ENCODE measurements at regions not wholly inside any gene's neighbourhood (a gene's known extent, or its start where the extent isn't known, plus 50 kb on each side); places are given as distances from the start of the nearest gene placed in this dataset.
"Not testable (repeated sequence)": the region's sequence is repeated elsewhere in the genome, so short reads cannot be mapped to it uniquely, and the experiment has no call there.

- H3K4me1 ChIP-seq, result no peaks in the 10 kb centered on the region
- DNase-seq, result no peak
- H3K27me3 ChIP-seq, result no peaks in the 10 kb centered on the region
- intact Hi-C loops (cut with DNase I; ENCODE audit: low total_unique reads), result no loop called here
- H3K27ac ChIP-seq, result no peak overlapping the region
- no peaks in the 10 kb centered on the region for H3K9me3 ChIP-seq
- H3K36me3 ChIP-seq, result no peaks in the 10 kb centered on the region
- H3K4me3 ChIP-seq, result no peak overlapping the region
- TF ChIP-seq POLR2A (IDR thresholded peaks at IDR 0.05), result no peak
- no peak for TF ChIP-seq CTCF (IDR thresholded peaks at IDR 0.05)
Observed at GRCh38 chr2:146978577-146979555, 866.0 kb upstream of the ACVR2A start.

DNA sequence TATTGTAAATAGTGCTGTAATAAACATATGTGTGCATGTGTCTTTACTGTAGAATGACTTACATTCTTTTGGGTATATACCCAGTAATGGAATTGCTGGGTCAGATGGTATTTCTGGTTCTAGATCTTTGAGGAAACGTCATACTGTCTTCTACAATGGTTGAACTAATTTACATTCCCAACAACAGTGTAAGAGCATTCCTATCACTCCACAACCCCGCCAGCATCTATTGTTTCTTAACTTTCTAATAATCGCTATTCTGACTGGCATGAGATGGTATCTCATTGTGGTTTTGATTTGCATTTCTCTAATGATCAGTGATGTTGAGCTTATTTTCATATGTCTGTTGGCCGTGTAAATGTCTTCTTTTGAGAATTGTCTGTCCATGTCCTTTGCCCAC, 873.8 kb upstream of the ACVR2A start:
- H3K4me3 ChIP-seq; H3K27ac ChIP-seq; H3K4me1 ChIP-seq; H3K9me3 ChIP-seq; intact Hi-C loops (cut with DNase I; ENCODE audit: low total_unique reads); H3K36me3 ChIP-seq; H3K27me3 ChIP-seq; DNase-seq: not testable (repeated sequence)

DNA sequence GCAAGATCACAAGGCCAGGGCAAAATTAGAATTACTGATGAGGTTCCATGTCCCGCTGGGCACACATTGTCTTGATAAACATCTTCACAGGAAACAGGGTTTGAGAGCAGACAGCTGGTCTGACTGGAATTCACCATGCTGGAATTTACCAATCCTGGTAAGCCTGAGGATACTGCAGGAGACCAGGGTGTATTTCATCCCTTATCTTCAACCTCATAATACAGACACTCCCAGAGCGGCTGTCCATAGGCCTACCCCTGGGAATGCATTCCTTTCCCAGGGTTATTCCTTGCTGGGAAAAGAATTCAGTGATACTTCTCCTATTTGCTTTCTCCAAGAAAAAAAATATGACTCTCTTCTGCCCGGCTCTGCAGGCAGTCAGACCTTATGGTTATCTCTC, 875.1 kb upstream of the ACVR2A start:
- H3K9me3 ChIP-seq; intact Hi-C loops (cut with DNase I; ENCODE audit: low total_unique reads): not testable (repeated sequence)

DNA sequence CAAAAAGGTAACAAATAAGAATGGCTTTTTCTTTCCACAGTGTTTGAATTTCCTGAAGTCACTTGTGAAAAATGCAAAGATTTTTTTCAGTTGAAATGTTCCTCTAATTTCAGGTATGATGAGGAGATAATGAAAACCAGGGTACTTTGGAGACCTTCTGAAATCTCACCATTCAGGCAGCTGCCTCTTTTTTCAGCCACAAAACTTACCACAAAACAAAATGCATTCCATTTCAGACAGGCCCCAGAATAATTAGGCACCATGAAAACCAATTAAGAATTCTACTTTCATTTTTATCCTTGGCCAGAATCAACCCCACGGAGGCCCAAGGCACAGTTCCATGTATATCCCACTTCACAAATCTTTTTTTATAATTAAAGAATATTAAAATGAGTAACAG, 880.3 kb upstream of the ACVR2A start:
- Histone ChIP-seq H3K4me3 (no peak overlapping the region), H3K4me1 (no peaks in the 10 kb centered on the region), H3K36me3 (no peaks in the 10 kb centered on the region), H3K27me3 (no peaks in the 10 kb centered on the region), H3K27ac (no peak overlapping the region), H3K9me3 (no peaks in the 10 kb centered on the region)
- intact Hi-C loops (cut with DNase I; ENCODE audit: low total_unique reads), result no loop called here
- TF ChIP-seq POLR2A (IDR thresholded peaks at IDR 0.05), result no peak
- no peak for TF ChIP-seq CTCF (IDR thresholded peaks at IDR 0.05)
- DNase-seq, result no peak

More for the DNA sequence above, 875.1 kb upstream of the ACVR2A start:
- not testable (repeated sequence) for H3K27me3 ChIP-seq, H3K4me1 ChIP-seq, H3K27ac ChIP-seq, DNase-seq, H3K4me3 ChIP-seq, H3K36me3 ChIP-seq

DNA sequence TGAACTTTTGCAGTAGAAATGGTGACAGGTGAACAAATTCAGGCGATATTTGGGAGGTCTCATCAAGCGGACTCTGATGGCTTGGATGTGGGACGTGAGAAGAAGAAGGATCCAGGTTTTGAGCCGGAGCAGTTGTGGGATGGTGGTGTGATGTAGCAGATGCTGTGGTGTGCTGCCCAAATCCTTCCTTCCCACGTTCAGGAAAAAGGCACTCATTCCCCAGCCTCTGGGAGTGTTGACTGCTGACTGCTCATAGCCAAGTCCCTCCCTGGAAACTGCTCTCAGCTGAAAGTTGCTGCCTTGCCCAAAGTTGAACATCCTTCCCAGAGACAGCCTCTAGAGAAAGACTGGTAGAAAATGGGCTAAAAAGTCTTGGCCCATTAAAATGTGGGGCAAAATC, 890.3 kb upstream of the ACVR2A start:
- DNase-seq, result no peak
- no peak overlapping the region for H3K4me3 ChIP-seq
- no peak overlapping the region for H3K27ac ChIP-seq
- H3K27me3 ChIP-seq, result no peaks in the 10 kb centered on the region
- H3K36me3 ChIP-seq, result no peaks in the 10 kb centered on the region
- H3K9me3 ChIP-seq, result no peaks in the 10 kb centered on the region
- intact Hi-C loops (cut with DNase I; ENCODE audit: low total_unique reads), result no loop called here
- TF ChIP-seq POLR2A (IDR thresholded peaks at IDR 0.05) (no peak), CTCF (IDR thresholded peaks at IDR 0.05) (no peak)
- H3K4me1 ChIP-seq, result no peaks in the 10 kb centered on the region

GRCh38 chr2:146952696-146953095, 892.1 kb upstream of the ACVR2A start:
- no peak for DNase-seq
- Histone ChIP-seq H3K9me3 (no peaks in the 10 kb centered on the region), H3K27me3 (no peaks in the 10 kb centered on the region), H3K4me3 (no peak overlapping the region), H3K27ac (no peak overlapping the region), H3K36me3 (no peaks in the 10 kb centered on the region), H3K4me1 (no peaks in the 10 kb centered on the region)
- intact Hi-C loops (cut with DNase I; ENCODE audit: low total_unique reads), result no loop called here
- TF ChIP-seq POLR2A (IDR thresholded peaks at IDR 0.05) (no peak), CTCF (IDR thresholded peaks at IDR 0.05) (no peak)

Data from uterus (tissue), 3 donors.